Natural killer cell (primary cell): ENCODE measurements at regions not wholly inside any gene's neighbourhood (a gene's known extent, or its start where the extent isn't known, plus 50 kb on each side); places are given as distances from the start of the nearest gene placed in this dataset.
A peak's percentile ranks its signal among the peaks of the same experiment; 100 is the strongest.

Experiments
- ATAC-seq, 3 donors: fragments of 150-1000 bp in 2 of 3; fragments of 200-7000 bp in 1 of 3; cut with Tn5 transposase; 1 replicate in 1 of 3; 2 replicates in 2 of 3; pipeline ENCODE4 v1.10.0; 2021; ENCODE audit warnings: mild to moderate bottlenecking in 2 of 3, moderate library complexity in 2 of 3
- DNase-seq, 2 donors: peaks; one replicate each; pipeline versions ENCODE4 v3.0.0 to v3.0.0-alpha.2; 2013 to 2021; ENCODE audit warnings: mixed read lengths in 1 of 2
- H3K27ac ChIP-seq: one replicate; pipeline ENCODE4 v1.5.1; 2013; ENCODE audit warnings: mild to moderate bottlenecking, low read length
- H3K27me3 ChIP-seq: one replicate; pipeline ENCODE4 v1.6.1; 2013; ENCODE audit warnings: low read length; ENCODE audit not compliant: control insufficient read depth, insufficient read depth
- H3K36me3 ChIP-seq: one replicate; pipeline ENCODE4 v1.6.1; 2013; ENCODE audit warnings: low read length; ENCODE audit not compliant: control insufficient read depth, insufficient read depth
- H3K4me1 ChIP-seq: one replicate; pipeline ENCODE4 v1.6.1; 2013; ENCODE audit warnings: low read length; ENCODE audit not compliant: control insufficient read depth, insufficient read depth
- H3K4me3 ChIP-seq: one replicate; pipeline ENCODE4 v1.5.1; 2013; ENCODE audit warnings: low read length
- H3K9me3 ChIP-seq: one replicate; pipeline ENCODE4 v1.6.1; 2013; ENCODE audit warnings: low read length; ENCODE audit not compliant: control insufficient read depth, insufficient read depth
- H3K27ac Mint-ChIP-seq, 2 donors: one replicate each; pipeline ENCODE4 v1.8.0; 2022; ENCODE audit warnings: mild to moderate bottlenecking in 2 of 2, mixed read lengths in 2 of 2, moderate library complexity in 1 of 2
- H3K27me3 Mint-ChIP-seq, 2 donors: one replicate each; pipeline ENCODE4 v1.8.0; 2022; ENCODE audit warnings: low read depth in 2 of 2, mixed read lengths in 2 of 2
- H3K36me3 Mint-ChIP-seq: one replicate; pipeline ENCODE4 v1.8.0; 2022; ENCODE audit warnings: mixed read lengths
- H3K4me1 Mint-ChIP-seq, 2 donors: one replicate each; pipeline ENCODE4 v1.8.0; 2022; ENCODE audit warnings: mixed read lengths in 2 of 2
- H3K4me3 Mint-ChIP-seq: one replicate; pipeline ENCODE4 v1.8.0; 2022; ENCODE audit warnings: mild to moderate bottlenecking, moderate library complexity, mixed read lengths
- H3K9me3 Mint-ChIP-seq, 2 donors: one replicate each; pipeline ENCODE4 v1.8.0; 2022; ENCODE audit warnings: mixed read lengths in 2 of 2
- CTCF ChIP-seq: fragments of 200-600 bp; IDR thresholded peaks from one replicate; pipeline ENCODE4 v1.8.0; 2022; ENCODE audit warnings: antibody characterized with exemption
- WGBS: methylation state at CpG from one replicate; pipeline ENCODE4 v1.1.7; 2013; ENCODE audit warnings: missing lambda C conversion rate; ENCODE audit not compliant: insufficient coverage; 5-methylcytosine and 5-hydroxymethylcytosine counted together
- intact Hi-C: fragments of 100-400 bp; cut with micrococcal nuclease; formaldehyde crosslinking; loops from one replicate; pipeline ENCODE4 v1.14.2; 2022

DNA sequence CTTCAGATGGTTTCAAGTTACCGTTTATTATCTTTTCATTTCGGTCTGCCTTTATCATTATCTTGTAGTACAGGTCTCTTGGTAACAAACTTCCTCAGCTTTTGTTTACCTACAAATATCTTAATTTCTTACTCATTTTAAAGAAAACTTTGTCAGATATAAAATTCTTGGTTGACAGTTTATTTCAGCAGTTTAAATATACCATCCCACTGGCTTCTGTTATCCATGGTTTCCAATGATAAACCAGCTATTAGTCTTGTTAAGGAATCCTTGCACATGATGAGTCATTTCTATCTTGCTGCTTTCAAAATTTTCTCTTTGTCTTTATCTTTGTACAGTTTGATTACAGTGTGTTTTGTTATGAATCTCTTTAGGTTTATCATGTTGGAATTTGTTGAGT lies 308.3 kb upstream of the SPRY2 start:
- no peaks in the 10 kb centered on the region for H3K4me1 Mint-ChIP-seq
- no peaks in the 10 kb centered on the region for H3K4me1 ChIP-seq
- no peak for TF ChIP-seq CTCF
- peaks cover 4 to 8% of the 10 kb centered on the region in 2 donors for H3K9me3 Mint-ChIP-seq
- no peak for ATAC-seq
- no peak overlapping the region for H3K27ac ChIP-seq
- H3K27me3 Mint-ChIP-seq = peaks cover 0 to 5% of the 10 kb centered on the region in 2 donors
- intact Hi-C loops = no loop called here
- H3K27me3 ChIP-seq = no peaks in the 10 kb centered on the region
- H3K9me3 ChIP-seq = no peaks in the 10 kb centered on the region
- 100% methylated on average over 1 of the region's 2 CpGs for WGBS
- no peak overlapping the region for H3K27ac Mint-ChIP-seq
- H3K4me3 ChIP-seq = no peak overlapping the region
- DNase-seq = no peak
- no peaks in the 10 kb centered on the region for H3K36me3 ChIP-seq
- peaks cover 13% of the 10 kb centered on the region for H3K36me3 Mint-ChIP-seq
- H3K4me3 Mint-ChIP-seq = no peak overlapping the region

DNA sequence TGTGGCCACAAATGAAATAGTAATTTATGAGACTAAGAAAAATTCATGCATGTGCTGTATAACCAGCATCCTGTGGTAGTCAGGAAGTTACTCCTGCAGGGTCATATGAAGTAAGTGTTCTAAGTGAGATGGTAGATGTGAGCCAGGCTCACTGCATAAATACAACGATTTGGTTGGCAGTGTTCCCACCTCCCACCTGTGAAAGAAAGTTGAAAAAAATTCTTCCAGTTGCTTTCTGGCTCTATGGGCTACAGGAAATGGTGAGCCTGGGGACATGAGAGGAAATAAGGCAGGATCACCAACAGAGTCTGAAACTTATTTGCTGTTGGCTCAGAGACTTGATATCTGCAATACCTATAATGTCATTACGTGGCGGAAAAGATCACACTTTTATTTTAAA lies 301.7 kb upstream of the SPRY2 start:
- no peak overlapping the region for H3K4me3 ChIP-seq
- H3K4me3 Mint-ChIP-seq = no peak overlapping the region
- DNase-seq (no peak), ATAC-seq (peak in 1 of 3 donors; percentile 33)
- H3K4me1 Mint-ChIP-seq = peaks cover 5 to 14% of the 10 kb centered on the region in 2 donors
- TF ChIP-seq CTCF = no peak
- intact Hi-C loops = no loop called here
- H3K27ac ChIP-seq = no peak overlapping the region
- no peak overlapping the region for H3K27ac Mint-ChIP-seq
- no peaks in the 10 kb centered on the region for H3K36me3 ChIP-seq
- H3K9me3 Mint-ChIP-seq = no peaks in the 10 kb centered on the region
- WGBS = 64% methylated on average over 3 of the region's 3 CpGs
- H3K27me3 ChIP-seq = no peaks in the 10 kb centered on the region
- peaks cover 0 to 3% of the 10 kb centered on the region in 2 donors for H3K27me3 Mint-ChIP-seq
- H3K4me1 ChIP-seq = no peaks in the 10 kb centered on the region
- H3K9me3 ChIP-seq = no peaks in the 10 kb centered on the region
- no peaks in the 10 kb centered on the region for H3K36me3 Mint-ChIP-seq

GRCh38 chr13:80633251-80633650 lies 292.3 kb upstream of the SPRY2 start:
- WGBS = 100% methylated on average over 1 of the region's 1 CpG
- Histone ChIP-seq H3K27me3 (no peaks in the 10 kb centered on the region), H3K36me3 (no peaks in the 10 kb centered on the region), H3K9me3 (no peaks in the 10 kb centered on the region), H3K4me3 (no peak overlapping the region), H3K4me1 (no peaks in the 10 kb centered on the region), H3K27ac (no peak overlapping the region)
- ATAC-seq = no peak
- intact Hi-C loops = no loop called here
- Mint-ChIP-seq H3K4me1 (peaks cover 16 to 17% of the 10 kb centered on the region in 2 donors), H3K36me3 (no peaks in the 10 kb centered on the region), H3K4me3 (no peak overlapping the region), H3K27ac (no peak overlapping the region), H3K9me3 (no peaks in the 10 kb centered on the region), H3K27me3 (peaks cover 0 to 3% of the 10 kb centered on the region in 2 donors)
- DNase-seq = no peak
- no peak for TF ChIP-seq CTCF

DNA sequence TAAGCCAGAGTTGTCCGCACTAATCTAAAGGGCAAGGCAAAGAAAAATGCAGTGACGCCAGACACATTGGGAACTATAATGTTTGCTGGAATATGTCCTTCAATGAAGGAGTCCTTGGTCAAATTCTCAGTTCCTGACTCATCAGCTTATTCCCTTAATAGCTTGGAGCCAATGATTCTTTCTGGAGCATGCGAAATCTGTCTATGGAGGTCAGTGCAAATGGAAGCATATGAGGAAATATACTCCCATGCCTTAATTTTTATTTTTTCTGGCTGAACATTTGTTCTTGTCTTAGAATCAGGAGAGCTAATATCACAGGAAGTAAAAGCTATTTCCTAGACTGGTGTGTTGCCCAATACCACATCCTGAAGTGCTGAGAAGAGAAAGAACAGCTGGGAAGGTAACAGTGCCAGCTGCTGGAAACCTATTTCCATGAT lies 289.8 kb upstream of the SPRY2 start:
- intact Hi-C loops = no loop called here
- Mint-ChIP-seq H3K4me1 (peaks cover 16 to 17% of the 10 kb centered on the region in 2 donors), H3K36me3 (no peaks in the 10 kb centered on the region), H3K27ac (peak overlapping the region in 1 of 2 donors; percentile 31), H3K4me3 (peak overlapping the region; percentile 3), H3K27me3 (peaks cover 0 to 5% of the 10 kb centered on the region in 2 donors), H3K9me3 (no peaks in the 10 kb centered on the region)
- no peak for TF ChIP-seq CTCF
- ATAC-seq (peak in 1 of 3 donors; percentile 48), DNase-seq (no peak)
- Histone ChIP-seq H3K36me3 (no peaks in the 10 kb centered on the region), H3K9me3 (no peaks in the 10 kb centered on the region), H3K4me1 (no peaks in the 10 kb centered on the region), H3K27ac (no peak overlapping the region), H3K27me3 (no peaks in the 10 kb centered on the region), H3K4me3 (no peak overlapping the region)
- 95% methylated on average over 3 of the region's 3 CpGs for WGBS
